ENCODE measurements at regions not wholly inside any gene's neighbourhood (a gene's known extent, or its start where the extent isn't known, plus 50 kb on each side); places are given as distances from the start of the nearest gene placed in this dataset.

DNA sequence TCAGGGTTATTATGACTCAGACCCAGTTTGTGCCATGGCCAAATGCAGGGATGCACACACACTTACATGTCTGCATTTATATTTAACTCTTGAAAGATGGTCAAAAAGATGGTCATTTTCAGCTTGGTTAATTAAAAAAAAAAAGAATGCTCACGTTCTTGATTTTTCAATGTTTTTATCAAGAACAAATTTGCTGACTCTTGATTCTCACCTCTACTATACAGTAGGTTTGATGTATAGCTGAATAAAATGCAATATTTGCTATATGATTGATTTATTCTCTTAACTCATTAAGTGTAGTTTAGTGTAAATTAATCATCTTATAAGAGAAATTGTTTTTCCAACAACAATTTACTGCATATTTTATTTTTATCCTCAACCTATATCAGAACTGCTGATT is 160.4 kb downstream of the SLIT2 start:
- no peak for DNase-seq

DNA sequence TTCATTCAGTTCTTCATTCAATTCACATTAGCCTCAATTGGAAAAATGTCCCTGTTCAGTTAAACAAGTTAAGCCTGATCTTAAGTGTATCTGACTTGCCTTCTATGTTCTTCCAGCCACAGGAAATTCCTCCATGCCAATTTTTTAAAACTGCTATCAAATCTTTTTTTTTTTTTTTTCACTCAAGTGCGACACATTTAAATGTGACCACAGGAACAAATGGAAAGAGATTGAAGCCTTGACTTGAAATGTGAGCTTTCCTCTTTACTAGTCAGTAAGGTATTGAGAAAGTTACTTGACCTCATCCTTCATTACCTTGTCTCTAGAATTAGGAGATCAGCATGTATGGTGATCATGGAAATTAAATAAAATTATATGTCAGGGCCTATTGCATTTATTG is 165.1 kb downstream of the SLIT2 start:
- no peak for DNase-seq

GRCh38 chr4:20418861-20419451 is 167.3 kb downstream of the SLIT2 start:
- DNase-seq: peak; percentile 20

DNA sequence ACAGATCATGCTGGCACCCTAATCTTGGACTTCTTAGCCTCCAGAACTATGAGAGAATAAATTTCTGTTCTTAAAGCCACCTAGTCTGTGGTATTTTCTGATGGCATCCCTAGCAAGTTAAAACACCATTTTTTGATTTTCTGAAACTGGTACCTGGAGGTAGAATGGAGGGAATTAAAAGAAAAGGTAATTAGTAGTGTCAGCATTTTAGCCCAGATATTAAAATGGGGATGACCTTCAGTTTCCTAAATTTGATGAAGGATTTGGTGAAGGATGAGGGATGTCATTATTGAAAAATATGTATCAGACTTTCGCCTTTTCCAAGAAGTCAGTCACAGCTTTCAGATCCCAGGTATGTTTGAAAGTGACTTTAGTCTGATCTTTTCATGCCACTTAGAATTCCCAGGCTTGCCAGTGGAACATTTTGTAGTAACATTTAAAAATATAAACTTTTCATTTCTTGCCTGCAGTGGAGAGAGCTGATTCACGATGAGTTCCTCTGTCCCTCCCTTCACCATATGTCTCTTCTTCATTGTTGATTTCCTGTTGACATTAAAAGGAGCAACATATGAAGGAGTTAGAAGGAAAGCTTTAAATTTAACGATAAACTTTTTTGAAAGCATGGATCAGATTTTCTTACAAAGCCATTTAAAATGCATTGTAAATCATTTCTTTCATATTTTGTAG is 169.4 kb downstream of the SLIT2 start:
- DNase-seq: no peak

DNA sequence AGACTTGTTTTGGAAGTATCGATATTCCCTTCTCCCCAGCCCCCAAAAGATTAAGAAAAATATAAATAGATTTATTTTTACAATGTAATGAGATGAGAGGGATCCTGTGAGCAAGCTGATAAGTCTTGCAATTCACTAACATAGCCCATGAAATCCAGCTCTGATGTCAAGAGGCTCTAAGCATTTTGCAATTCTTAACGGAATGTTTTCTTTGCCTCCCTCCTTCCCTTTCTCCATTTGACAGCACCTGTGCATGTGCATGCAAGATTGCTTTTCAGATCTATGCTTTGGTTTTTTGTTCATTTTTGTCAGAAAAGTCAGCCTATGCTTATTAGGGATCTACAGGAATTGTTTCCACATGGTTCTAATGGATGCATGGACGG is 169.9 kb downstream of the SLIT2 start:
- DNase-seq: no peak

DNA sequence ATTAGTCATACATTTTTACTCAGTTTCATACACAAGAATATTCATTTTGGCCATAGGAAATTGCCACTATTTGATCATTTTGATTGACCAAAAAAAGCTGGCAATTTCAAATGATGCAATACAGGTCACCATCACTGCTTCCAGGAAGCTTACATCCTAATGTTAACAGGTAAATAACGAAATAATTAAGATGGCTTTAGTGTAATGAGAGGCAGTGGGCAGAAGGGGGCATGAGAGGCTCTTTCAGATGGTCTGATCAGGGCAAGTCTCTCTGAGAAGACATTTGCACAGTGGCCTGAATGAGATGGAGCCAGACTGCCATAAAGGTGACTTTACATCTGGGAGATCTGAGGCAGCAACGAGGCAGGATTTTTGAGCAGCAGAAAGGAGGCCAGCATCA is 170.7 kb downstream of the SLIT2 start:
- peak; percentile 81 for DNase-seq

DNA sequence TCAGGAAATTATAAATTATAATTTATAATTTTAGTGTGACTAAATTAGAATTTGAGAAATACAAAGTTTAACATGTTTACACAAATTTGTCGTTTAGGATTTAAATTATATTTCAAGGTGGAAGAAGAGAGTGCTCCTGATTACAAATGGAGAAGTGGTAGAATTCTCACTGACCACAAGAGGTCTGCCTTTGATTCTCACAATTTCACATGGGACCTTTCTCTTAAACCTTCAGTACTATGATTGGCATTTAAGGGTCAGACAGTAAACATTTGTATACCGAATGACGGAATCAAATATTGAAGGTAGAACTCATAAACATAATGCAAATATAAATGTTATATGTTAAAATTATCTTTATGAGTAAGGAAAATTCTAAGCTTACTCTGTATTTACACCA is 171.7 kb downstream of the SLIT2 start:
- no peak for DNase-seq

- no peak for DNase-seq
Observed at GRCh38 chr4:20426028-20426427, 174.3 kb downstream of the SLIT2 start.

DNA sequence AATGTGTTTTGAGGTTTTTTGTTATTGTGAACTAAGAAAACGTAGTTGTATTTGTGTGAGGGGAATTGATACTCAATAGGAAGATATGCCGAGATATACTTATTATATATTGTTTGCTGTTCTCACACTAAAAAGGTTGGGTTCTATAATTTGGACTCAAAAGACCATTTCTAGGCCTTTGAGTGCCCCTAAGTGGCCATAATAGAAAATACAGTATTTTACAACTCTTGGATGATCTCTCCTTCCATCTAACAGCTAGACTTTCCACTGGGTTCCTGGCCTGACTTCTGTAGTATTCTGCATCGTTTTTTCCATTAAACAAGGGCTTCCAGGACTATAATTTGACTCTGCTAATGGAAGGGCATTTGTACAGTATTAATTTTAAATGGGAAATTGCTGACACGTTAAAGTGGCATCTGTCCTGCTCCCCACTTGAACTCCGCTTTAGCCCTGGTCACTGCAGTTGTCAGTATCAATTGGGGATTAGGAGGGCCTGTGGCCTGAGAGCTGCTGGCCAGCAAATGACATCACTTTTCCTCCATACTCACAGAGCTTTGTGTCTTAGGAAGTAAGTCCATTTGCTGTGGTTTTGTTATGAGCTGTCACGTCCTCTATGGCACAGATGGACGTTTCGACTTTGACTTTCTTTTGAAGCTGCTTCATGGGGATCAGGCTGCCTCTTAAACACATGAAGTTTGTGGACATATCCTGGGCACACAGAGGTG is 176.9 kb downstream of the SLIT2 start:
- no peak for DNase-seq

DNA sequence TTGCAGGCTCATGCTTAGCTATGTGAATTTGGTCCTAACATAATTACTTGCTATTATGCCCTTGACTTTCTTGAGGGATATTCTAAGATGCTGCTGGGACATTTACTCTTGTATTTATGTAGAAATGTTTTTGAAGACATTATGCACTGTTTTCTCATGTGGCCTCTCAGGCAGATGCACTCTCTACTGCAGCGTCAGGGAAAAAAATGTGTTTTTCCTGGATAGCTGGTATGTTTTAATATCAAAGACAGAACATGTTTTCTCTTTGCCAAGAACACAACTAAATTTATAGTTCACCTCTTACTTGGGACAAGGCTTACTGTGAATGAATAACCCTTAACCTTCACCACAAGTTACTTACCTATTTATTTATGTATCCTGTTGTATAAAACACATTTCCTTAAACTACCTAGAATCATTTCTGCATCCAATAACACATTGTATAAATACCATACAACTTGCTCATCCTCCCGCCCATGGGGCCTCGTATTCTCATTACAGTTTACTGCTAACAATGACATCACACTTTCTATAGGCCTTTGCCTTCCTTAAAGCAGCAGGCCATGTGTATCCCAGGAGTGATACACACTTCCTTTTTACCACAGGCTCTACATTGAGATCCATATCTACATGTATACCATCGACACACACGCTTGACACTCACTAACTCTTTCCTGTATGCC is 178.7 kb downstream of the SLIT2 start:
- no peak for DNase-seq

GRCh38 chr4:20431543-20431951 is 179.8 kb downstream of the SLIT2 start:
- no peak for DNase-seq

GRCh38 chr4:20432088-20432487 is 180.4 kb downstream of the SLIT2 start:
- DNase-seq: no peak

DNA sequence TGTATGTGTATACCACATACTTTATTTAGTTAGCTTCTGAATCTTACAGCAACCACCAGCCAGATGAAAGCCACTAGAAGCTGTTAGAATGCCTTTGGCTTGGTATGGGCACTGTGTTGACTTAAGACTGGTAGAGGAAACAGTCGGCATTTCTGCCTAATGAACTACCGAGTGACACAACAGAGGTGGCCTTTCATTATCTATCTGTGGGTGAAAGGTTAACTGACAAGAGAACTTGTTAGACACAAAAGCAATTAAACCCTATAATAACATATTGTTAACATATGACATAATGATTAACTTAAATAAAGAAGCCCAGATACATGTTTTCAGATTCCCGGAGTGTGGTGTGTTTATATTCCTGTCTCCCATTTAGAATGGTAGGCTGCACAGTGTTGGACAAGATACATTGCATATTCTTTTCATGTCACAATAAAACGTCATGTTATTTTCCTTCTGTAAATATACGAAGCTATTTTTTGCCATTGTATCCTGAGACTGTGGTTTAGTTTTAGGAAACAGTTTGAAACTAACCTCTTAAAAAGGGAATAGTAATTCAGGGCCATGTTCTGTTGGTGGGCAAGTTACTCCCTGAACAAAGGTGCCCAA is 181.5 kb downstream of the SLIT2 start:
- no peak for DNase-seq

- no peak for DNase-seq
Observed at GRCh38 chr4:20440170-20440569, 188.5 kb downstream of the SLIT2 start.

DNA sequence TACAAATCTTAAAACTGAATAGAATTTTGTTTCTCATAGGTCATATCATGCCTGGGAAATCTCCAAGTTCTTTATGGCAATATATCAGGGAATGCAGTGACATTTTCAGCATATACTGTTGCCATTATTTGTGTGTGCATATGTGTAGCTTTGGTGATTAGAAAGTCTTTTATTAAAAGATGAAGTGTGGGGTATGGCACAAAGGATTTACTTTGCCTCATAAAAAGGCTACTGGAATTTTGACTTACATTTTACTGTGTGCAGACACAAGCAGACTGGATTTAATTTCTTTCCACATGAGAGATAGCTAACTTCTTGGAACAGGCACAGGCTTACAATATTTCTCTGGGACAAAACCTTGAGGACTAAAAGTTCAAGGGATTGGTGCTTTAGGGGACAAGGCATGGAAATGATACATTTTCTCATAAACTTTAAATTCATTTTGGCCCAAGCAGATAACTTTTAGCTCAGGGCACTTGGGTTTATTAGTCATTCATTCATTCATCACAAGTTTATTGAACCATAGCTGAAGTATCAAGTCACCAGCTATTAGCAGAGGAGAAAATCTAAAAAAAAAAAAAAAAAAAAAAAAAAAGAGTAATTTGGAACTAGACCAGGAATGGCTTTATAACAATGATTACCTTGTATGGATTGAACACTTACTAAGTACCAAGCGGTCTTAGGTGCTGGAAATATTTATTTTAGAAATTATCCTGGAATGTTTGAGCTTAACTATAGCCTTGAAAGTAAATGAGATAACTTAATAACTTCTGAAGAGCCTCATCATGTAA is 191.5 kb downstream of the SLIT2 start:
- no peak for DNase-seq

DNA sequence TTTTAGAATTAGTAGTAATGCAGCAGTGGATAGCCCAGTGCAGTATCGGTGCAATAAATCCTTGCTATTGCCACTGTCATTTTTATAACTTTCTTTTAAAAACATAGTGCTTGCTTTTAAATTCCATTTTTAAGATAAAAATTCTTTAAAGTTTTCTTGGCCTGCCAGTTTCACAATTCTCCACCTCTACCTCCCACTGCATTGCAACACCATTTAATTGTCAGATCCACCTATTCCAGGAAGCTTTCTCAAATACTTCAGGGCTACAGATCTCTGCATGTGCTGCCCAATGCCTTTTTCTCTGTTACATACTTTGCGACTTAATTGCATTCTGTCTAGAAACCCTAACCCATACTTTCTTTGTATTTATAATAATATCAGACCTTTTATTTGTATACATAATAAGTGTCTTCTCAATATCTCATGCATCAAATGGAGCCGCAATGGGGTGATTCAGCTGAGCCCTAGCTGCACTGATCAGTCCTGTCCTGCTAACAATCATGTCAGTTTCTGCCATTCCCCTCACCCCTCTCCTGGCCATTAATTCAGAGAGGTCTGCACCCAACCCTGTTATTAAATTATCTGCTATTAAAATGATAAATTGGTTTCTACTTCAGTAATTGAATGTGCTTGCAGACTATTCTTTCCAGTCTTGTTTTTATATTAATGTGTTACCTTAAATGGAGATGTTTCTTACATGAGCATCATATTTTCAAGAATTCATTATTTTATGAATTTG is 193.1 kb downstream of the SLIT2 start:
- no peak for DNase-seq

DNA sequence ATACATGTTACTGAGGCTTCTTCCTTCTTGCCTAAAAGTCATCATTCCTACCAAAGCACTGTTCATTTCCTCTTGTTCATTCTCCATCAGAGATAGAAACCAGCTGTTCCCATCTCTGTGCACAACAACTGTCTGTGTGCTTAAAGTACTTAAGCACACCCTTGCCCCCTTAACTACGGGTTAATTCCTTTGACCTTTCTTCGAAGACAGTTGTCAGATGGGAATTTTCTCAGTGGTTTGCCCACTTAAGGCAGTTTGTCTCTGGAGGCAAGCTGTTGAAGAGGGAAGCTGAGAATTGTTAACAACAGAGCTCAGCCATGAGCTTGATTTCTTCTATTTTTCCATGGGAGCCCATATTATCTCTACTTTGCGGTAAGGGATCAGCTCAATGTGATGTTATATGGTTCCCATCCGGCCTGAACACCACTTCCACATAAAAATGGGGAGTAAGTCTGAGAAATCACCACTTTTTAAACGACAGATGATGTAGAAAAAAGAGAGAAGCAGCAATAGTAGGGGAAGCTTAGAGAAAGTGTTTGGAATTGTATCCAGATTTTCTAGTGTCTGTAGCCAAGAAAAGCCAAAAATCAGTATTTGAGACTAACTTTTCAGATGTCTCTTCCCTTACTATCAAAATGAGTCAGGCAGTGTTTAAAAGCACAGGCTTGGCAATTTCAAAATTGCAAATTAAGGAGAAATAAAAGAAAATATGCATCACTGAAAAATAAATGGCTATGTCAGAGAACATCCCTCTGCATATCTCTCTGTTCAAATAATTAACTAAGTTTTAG is 194.4 kb downstream of the SLIT2 start:
- peak; percentile 60 for DNase-seq

DNA sequence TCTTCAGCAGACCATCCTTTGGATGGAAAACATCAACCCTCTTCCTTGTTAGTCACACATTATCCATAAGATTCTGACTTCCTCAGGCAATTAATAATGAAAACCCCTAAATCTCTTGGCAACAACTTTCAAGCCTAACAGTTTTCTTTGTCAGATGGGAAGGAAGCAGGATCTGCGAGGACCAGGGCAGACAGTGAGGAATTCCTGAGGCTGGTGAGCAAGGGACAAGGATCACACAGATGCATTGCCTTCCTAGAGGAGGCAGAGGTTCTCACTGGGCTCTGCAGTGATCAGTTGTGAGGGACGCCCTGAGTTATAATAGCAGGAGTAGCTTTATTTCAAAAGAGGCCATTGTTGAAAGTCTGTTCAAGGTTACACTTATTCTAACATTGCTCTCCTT is 195.4 kb downstream of the SLIT2 start:
- no peak for DNase-seq

- DNase-seq: no peak
Observed at GRCh38 chr4:20451986-20452385, 200.3 kb downstream of the SLIT2 start.

DNA sequence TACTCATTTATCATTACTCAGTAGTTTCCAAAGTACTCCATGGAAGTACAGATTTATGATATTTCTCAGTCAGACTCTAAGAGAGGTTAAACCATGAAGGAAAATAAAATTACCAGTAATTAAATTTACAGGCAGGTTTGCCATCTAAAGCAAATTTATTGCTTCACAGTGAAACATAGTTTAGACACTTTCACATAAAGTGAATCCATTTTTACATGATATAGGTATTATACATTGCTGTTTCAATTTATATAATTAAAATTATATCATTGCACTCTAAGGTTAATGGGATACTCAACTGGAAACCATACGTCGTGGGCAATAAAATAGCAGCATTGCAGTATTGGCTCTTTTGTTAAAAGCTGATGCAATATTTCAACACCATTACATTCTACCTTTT is 202.8 kb downstream of the SLIT2 start:
- no peak for DNase-seq

- no peak for DNase-seq
Observed at GRCh38 chr4:20456407-20456806, 204.7 kb downstream of the SLIT2 start.

Measured in NCI-H187 treated with DMSO at 0.1 percent for 48 hours (cell line).